ENCODE measurements at regions not wholly inside any gene's neighbourhood (a gene's known extent, or its start where the extent isn't known, plus 50 kb on each side); places are given as distances from the start of the nearest gene placed in this dataset.

- TF ChIP-seq, protein P1, sequence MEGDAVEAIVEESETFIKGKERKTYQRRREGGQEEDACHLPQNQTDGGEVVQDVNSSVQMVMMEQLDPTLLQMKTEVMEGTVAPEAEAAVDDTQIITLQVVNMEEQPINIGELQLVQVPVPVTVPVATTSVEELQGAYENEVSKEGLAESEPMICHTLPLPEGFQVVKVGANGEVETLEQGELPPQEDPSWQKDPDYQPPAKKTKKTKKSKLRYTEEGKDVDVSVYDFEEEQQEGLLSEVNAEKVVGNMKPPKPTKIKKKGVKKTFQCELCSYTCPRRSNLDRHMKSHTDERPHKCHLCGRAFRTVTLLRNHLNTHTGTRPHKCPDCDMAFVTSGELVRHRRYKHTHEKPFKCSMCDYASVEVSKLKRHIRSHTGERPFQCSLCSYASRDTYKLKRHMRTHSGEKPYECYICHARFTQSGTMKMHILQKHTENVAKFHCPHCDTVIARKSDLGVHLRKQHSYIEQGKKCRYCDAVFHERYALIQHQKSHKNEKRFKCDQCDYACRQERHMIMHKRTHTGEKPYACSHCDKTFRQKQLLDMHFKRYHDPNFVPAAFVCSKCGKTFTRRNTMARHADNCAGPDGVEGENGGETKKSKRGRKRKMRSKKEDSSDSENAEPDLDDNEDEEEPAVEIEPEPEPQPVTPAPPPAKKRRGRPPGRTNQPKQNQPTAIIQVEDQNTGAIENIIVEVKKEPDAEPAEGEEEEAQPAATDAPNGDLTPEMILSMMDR (IDR thresholded peaks at IDR 0.05; ENCODE audit: poor library complexity), result no peak
- TF ChIP-seq EZH2phosphoT487 (IDR thresholded peaks at IDR 0.05; ENCODE audit: low read depth, severe bottlenecking, unreplicated experiment), result no peak
These were observed 584.2 kb downstream of the BCKDHB start for GRCh38 chr6:80690551-80691131.

Data from hepatocyte (in vitro differentiated cells).